BJ (cell line): ENCODE measurements at regions not wholly inside any gene's neighbourhood (a gene's known extent, or its start where the extent isn't known, plus 50 kb on each side); places are given as distances from the start of the nearest gene placed in this dataset.

Source experiments
- CTCF ChIA-PET: fragments of 350-600 bp; formaldehyde crosslinking; extraction: SDS; loops from one replicate; lab custom pipeline; 2021; ENCODE audit warnings: antibody characterized with exemption, inconsistent platforms; lab: Yijun Ruan, JAX
- POLR2A ChIA-PET: fragments of 300-600 bp; sonication (Branson Sonifier 250); formaldehyde crosslinking; extraction: SDS; loops from one replicate; lab custom pipeline; 2021; ENCODE audit warnings: antibody characterized with exemption; lab: Charles Lee
- DNase-seq: peaks from one replicate; pipeline ENCODE4 v3.0.0-alpha.2; 2011; ENCODE audit warnings: low read depth
- H3K27me3 ChIP-seq: 2 replicates; pipeline ENCODE4 v1.6.0; 2011; ENCODE audit warnings: low read length; ENCODE audit not compliant: control insufficient read depth, insufficient read depth
- H3K36me3 ChIP-seq: 2 replicates; pipeline ENCODE4 v1.5.1; 2011; ENCODE audit warnings: low read length; ENCODE audit not compliant: control insufficient read depth, insufficient read depth
- H3K4me3 ChIP-seq: 2 replicates; pipeline ENCODE4 v1.5.1; 2011; ENCODE audit warnings: low read depth, mild to moderate bottlenecking, control low read depth, low read length
- CTCF ChIP-seq: IDR thresholded peaks from 2 replicates; pipeline ENCODE4 v1.5.1; 2011; ENCODE audit warnings: low read depth, mild to moderate bottlenecking, control low read depth, inconsistent platforms, low read length, moderate library complexity; ENCODE audit not compliant: insufficient read depth

- no peak for DNase-seq
- H3K27me3 ChIP-seq: no peaks in the 10 kb centered on the region
- TF ChIP-seq CTCF: no peak
- CTCF ChIA-PET: no interaction called here
- POLR2A ChIA-PET: no interaction called here
- no peaks in the 10 kb centered on the region for H3K36me3 ChIP-seq
- H3K4me3 ChIP-seq: no peak overlapping the region
Observed at GRCh38 chrX:15953801-15954200, 99.2 kb upstream of the AP1S2 start.

GRCh38 chrX:15952212-15952611 is 97.6 kb upstream of the AP1S2 start:
- ChIA-PET CTCF (no interaction called here), POLR2A (no interaction called here)
- no peaks in the 10 kb centered on the region for H3K27me3 ChIP-seq
- TF ChIP-seq CTCF: no peak
- H3K4me3 ChIP-seq: no peak overlapping the region
- no peaks in the 10 kb centered on the region for H3K36me3 ChIP-seq
- no peak for DNase-seq

- CTCF ChIA-PET: no interaction called here
- Histone ChIP-seq H3K27me3 (no peaks in the 10 kb centered on the region), H3K36me3 (no peaks in the 10 kb centered on the region), H3K4me3 (no peak overlapping the region)
- no peak for TF ChIP-seq CTCF
- no peak for DNase-seq
- POLR2A ChIA-PET: no interaction called here
Observed at GRCh38 chrX:15948318-15948660, 93.7 kb upstream of the AP1S2 start.

- peak; percentile 27 for DNase-seq
- Histone ChIP-seq H3K4me3 (no peak overlapping the region), H3K36me3 (no peaks in the 10 kb centered on the region), H3K27me3 (no peaks in the 10 kb centered on the region)
- CTCF ChIA-PET: no interaction called here
- POLR2A ChIA-PET: no interaction called here
- no peak for TF ChIP-seq CTCF
Observed at GRCh38 chrX:15947648-15948317, 93.2 kb upstream of the AP1S2 start.

- CTCF ChIA-PET: no interaction called here
- H3K4me3 ChIP-seq: no peak overlapping the region
- no peaks in the 10 kb centered on the region for H3K27me3 ChIP-seq
- no peak for TF ChIP-seq CTCF
- H3K36me3 ChIP-seq: no peaks in the 10 kb centered on the region
- POLR2A ChIA-PET: no interaction called here
- peak; percentile 37 for DNase-seq
Observed at GRCh38 chrX:15946783-15947580, 92.4 kb upstream of the AP1S2 start.
